ENCODE measurements at regions not wholly inside any gene's neighbourhood (a gene's known extent, or its start where the extent isn't known, plus 50 kb on each side); places are given as distances from the start of the nearest gene placed in this dataset.
A peak's percentile ranks its signal among the peaks of the same experiment; 100 is the strongest.

DNA sequence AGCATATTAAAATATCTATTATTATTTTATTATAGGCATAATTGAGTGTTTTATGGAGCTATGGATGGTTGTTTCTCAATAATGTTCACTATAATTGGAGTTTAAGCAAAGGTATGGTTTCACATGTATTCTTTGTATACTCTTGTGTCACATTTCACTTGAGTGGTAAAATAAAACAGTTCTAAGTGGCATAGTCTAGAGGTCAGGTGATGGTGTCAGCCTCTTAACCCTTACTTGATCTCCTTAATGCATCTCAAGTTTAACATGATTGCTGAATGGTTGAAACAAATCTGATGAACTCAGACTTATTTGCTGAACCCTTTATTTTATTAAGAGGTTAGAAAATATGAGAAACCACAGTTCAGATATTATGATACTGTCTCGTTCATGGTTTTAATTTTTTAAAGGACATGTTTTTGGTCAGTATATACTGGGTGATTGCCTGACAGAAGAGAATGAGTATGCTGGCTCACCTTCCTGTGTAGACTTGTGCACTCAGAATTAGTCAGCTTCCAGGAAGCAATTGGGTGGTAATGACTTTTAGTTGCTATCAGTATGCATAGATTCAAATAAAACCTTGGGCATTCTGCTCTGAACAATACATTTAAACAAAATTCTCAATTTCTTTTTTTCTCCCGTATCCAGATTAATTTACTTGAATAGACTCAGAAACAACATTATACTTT, 464.6 kb downstream of the PCNX1 start:
- H3K4me3 ChIP-seq (ENCODE audit: low read depth, low read length): no peak overlapping the region
- DNase-seq (ENCODE audit: low read depth): peak; percentile 59

GRCh38 chr14:71372411-71372838, 465.2 kb downstream of the PCNX1 start:
- DNase-seq (ENCODE audit: low read depth): no peak
- H3K4me3 ChIP-seq (ENCODE audit: low read depth, low read length): no peak overlapping the region
- TF ChIP-seq CTCF (IDR thresholded peaks at IDR 0.05; ENCODE audit: insufficient read depth, low read depth, low read length, missing control alignments): no peak

More for the DNA sequence above, 464.6 kb downstream of the PCNX1 start:
- no peak for TF ChIP-seq CTCF (IDR thresholded peaks at IDR 0.05; ENCODE audit: insufficient read depth, low read depth, low read length, missing control alignments)

DNA sequence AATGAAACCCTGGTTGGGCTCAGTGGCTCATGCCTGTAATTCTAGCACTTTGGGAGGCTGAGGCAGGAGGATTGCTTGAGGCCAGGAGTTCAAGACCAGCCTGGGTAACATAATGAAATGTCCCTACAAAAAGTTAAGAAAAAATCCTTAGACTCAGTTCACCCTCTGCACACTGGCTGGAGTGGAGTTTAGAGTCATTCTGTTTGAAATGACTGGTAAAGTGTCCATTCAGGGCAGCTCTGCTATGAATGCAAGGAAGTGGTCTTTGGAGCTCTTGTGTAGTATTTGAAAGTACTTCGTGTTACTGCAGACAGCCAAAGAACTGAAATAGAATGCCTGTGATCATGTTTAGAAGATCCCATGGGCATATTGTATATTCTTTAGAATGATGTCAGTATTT, 466.5 kb downstream of the PCNX1 start:
- H3K4me3 ChIP-seq (ENCODE audit: low read depth, low read length): no peak overlapping the region
- no peak for TF ChIP-seq CTCF (IDR thresholded peaks at IDR 0.05; ENCODE audit: insufficient read depth, low read depth, low read length, missing control alignments)
- no peak for DNase-seq (ENCODE audit: low read depth)

DNA sequence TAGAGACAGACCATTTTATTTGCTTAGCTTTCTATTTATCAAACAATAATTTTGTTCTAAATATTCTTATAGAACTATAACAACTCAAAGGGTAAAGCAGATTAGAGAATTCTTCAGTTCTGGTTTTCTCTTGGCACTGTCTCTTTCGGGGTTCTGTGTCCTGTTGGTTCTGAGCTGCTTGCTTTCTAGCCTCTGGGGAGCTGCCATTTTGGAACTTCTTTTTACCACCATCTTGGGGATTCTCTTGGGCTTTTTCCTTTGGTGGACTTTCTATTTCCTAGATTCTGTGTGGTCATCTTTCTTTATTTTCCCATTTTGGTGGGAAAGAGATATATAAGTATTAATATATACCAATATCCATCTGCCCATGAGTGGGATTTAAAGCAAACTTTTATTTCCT, 467.7 kb downstream of the PCNX1 start:
- no peak overlapping the region for H3K4me3 ChIP-seq (ENCODE audit: low read depth, low read length)
- TF ChIP-seq CTCF (IDR thresholded peaks at IDR 0.05; ENCODE audit: insufficient read depth, low read depth, low read length, missing control alignments): no peak
- DNase-seq (ENCODE audit: low read depth): no peak

- no peak overlapping the region for H3K4me3 ChIP-seq (ENCODE audit: low read depth, low read length)
- DNase-seq (ENCODE audit: low read depth): no peak
- no peak for TF ChIP-seq CTCF (IDR thresholded peaks at IDR 0.05; ENCODE audit: insufficient read depth, low read depth, low read length, missing control alignments)
These were observed 469.8 kb downstream of the PCNX1 start for GRCh38 chr14:71377099-71377498.

GRCh38 chr14:71380271-71380670, 473.0 kb downstream of the PCNX1 start:
- no peak for DNase-seq (ENCODE audit: low read depth)
- no peak overlapping the region for H3K4me3 ChIP-seq (ENCODE audit: low read depth, low read length)
- no peak for TF ChIP-seq CTCF (IDR thresholded peaks at IDR 0.05; ENCODE audit: insufficient read depth, low read depth, low read length, missing control alignments)

- no peak for TF ChIP-seq CTCF (IDR thresholded peaks at IDR 0.05; ENCODE audit: insufficient read depth, low read depth, low read length, missing control alignments)
- no peak overlapping the region for H3K4me3 ChIP-seq (ENCODE audit: low read depth, low read length)
- DNase-seq (ENCODE audit: low read depth): no peak
These were observed 474.6 kb downstream of the PCNX1 start for GRCh38 chr14:71381814-71382213.
